ENCODE measurements at regions not wholly inside any gene's neighbourhood (a gene's known extent, or its start where the extent isn't known, plus 50 kb on each side); places are given as distances from the start of the nearest gene placed in this dataset.

- FAIRE-seq (no peak), DNase-seq (ENCODE audit: insufficient read length, low spot score) (no peak)
These were observed 389.7 kb downstream of the TAF11L14 start for GRCh38 chr5:18023986-18024385.

GRCh38 chr5:18024542-18024941 is 390.3 kb downstream of the TAF11L14 start:
- DNase-seq (ENCODE audit: insufficient read length, low spot score) (no peak), FAIRE-seq (no peak)

- FAIRE-seq (no peak), DNase-seq (ENCODE audit: insufficient read length, low spot score) (no peak)
These were observed 393.1 kb downstream of the TAF11L14 start for GRCh38 chr5:18027241-18027867.

GRCh38 chr5:18028036-18028435 is 393.8 kb downstream of the TAF11L14 start:
- no peak for DNase-seq (ENCODE audit: insufficient read length, low spot score)
- FAIRE-seq, result no peak

GRCh38 chr5:18032744-18033143 is 398.5 kb downstream of the TAF11L14 start:
- no peak for DNase-seq (ENCODE audit: insufficient read length, low spot score)
- no peak for FAIRE-seq

GRCh38 chr5:18036531-18036930 is 402.3 kb downstream of the TAF11L14 start:
- no peak for DNase-seq (ENCODE audit: insufficient read length, low spot score)
- FAIRE-seq, result no peak

GRCh38 chr5:18037718-18038117 is 403.5 kb downstream of the TAF11L14 start:
- FAIRE-seq (no peak), DNase-seq (ENCODE audit: insufficient read length, low spot score) (no peak)

- no peak for DNase-seq (ENCODE audit: insufficient read length, low spot score)
These were observed 409.1 kb downstream of the TAF11L14 start for GRCh38 chr5:18043344-18043743.

GRCh38 chr5:18048449-18048848 is 414.2 kb downstream of the TAF11L14 start:
- DNase-seq (ENCODE audit: insufficient read length, low spot score) (no peak), FAIRE-seq (no peak)

More at GRCh38 chr5:18043344-18043743, 409.1 kb downstream of the TAF11L14 start:
- peak; percentile 51 for FAIRE-seq

- no peak for DNase-seq (ENCODE audit: insufficient read length, low spot score)
- no peak for FAIRE-seq
These were observed 416.1 kb downstream of the TAF11L14 start for GRCh38 chr5:18050345-18050744.

- no peak for FAIRE-seq
These were observed 416.5 kb downstream of the TAF11L14 start for GRCh38 chr5:18050776-18051175.

GRCh38 chr5:18051953-18052352 is 417.7 kb downstream of the TAF11L14 start:
- DNase-seq (ENCODE audit: insufficient read length, low spot score) (no peak), FAIRE-seq (no peak)

More at GRCh38 chr5:18050776-18051175, 416.5 kb downstream of the TAF11L14 start:
- no peak for DNase-seq (ENCODE audit: insufficient read length, low spot score)

- DNase-seq (ENCODE audit: insufficient read length, low spot score), result no peak
- no peak for FAIRE-seq
These were observed 418.3 kb downstream of the TAF11L14 start for GRCh38 chr5:18052569-18052968.

- no peak for DNase-seq (ENCODE audit: insufficient read length, low spot score)
- FAIRE-seq, result no peak
These were observed 423.5 kb downstream of the TAF11L14 start for GRCh38 chr5:18057725-18058124.

GRCh38 chr5:18067615-18068014 is 433.4 kb downstream of the TAF11L14 start:
- DNase-seq (ENCODE audit: insufficient read length, low spot score) (no peak), FAIRE-seq (no peak)

- no peak for DNase-seq (ENCODE audit: insufficient read length, low spot score)
These were observed 434.6 kb downstream of the TAF11L14 start for GRCh38 chr5:18068826-18069225.

GRCh38 chr5:18069790-18070189 is 435.5 kb downstream of the TAF11L14 start:
- no peak for FAIRE-seq
- DNase-seq (ENCODE audit: insufficient read length, low spot score), result no peak

More at GRCh38 chr5:18068826-18069225, 434.6 kb downstream of the TAF11L14 start:
- FAIRE-seq, result no peak

GRCh38 chr5:18072600-18072999 is 438.3 kb downstream of the TAF11L14 start:
- FAIRE-seq (no peak), DNase-seq (ENCODE audit: insufficient read length, low spot score) (no peak)

- FAIRE-seq (no peak), DNase-seq (ENCODE audit: insufficient read length, low spot score) (no peak)
These were observed 440.7 kb downstream of the TAF11L14 start for GRCh38 chr5:18074961-18075360.

GRCh38 chr5:18078157-18078556 is 443.9 kb downstream of the TAF11L14 start:
- no peak for FAIRE-seq
- no peak for DNase-seq (ENCODE audit: insufficient read length, low spot score)

- FAIRE-seq (no peak), DNase-seq (ENCODE audit: insufficient read length, low spot score) (no peak)
These were observed 445.6 kb downstream of the TAF11L14 start for GRCh38 chr5:18079831-18080230.

GRCh38 chr5:18088020-18088579 is 453.8 kb downstream of the TAF11L14 start:
- FAIRE-seq (no peak), DNase-seq (ENCODE audit: insufficient read length, low spot score) (no peak)

GRCh38 chr5:18090177-18090576 is 455.9 kb downstream of the TAF11L14 start:
- FAIRE-seq, result no peak

More at GRCh38 chr5:18090177-18090576, 455.9 kb downstream of the TAF11L14 start:
- no peak for DNase-seq (ENCODE audit: insufficient read length, low spot score)

All from HTR-8/SVneo (cell line).